Right lobe of liver (tissue), 6 donors: ENCODE measurements at regions not wholly inside any gene's neighbourhood (a gene's known extent, or its start where the extent isn't known, plus 50 kb on each side); places are given as distances from the start of the nearest gene placed in this dataset.

Experiments
- ATAC-seq, 4 donors: fragments of 200-7000 bp; cut with Tn5 transposase; one replicate each; pipeline ENCODE4 v1.9.1; 2020; ENCODE audit warnings: mild to moderate bottlenecking in 4 of 4, moderate library complexity in 4 of 4
- DNase-seq, 3 donors: peaks; one replicate each; pipeline ENCODE4 v3.0.0-alpha.2; 2020
- H3K27ac ChIP-seq, 3 donors: fragments of 200-600 bp; one replicate each; pipeline ENCODE4 v1.8.0; 2022
- H3K27me3 ChIP-seq, 2 donors: fragments of 200-600 bp; one replicate each; pipeline ENCODE4 v1.8.0; 2022
- H3K36me3 ChIP-seq, 4 donors: fragments of 200-600 bp; sonication (generic) in 1 of 4; one replicate each; pipeline versions ENCODE4 v1.5.1 to v1.8.0; 2017 to 2022; ENCODE audit warnings: control low read depth in 1 of 4
- H3K4me1 ChIP-seq, 4 donors: fragments of 200-600 bp; sonication (generic) in 1 of 4; one replicate each; pipeline versions ENCODE4 v1.5.1 to v1.8.0; 2017 to 2022; ENCODE audit warnings: control low read depth in 1 of 4
- H3K4me3 ChIP-seq, 3 donors: fragments of 200-600 bp; one replicate each; pipeline ENCODE4 v1.8.0; 2022
- H3K9me3 ChIP-seq, 4 donors: fragments of 200-600 bp; sonication (generic) in 1 of 4; one replicate each; pipeline versions ENCODE4 v1.5.1 to v1.8.0; 2017 to 2022; ENCODE audit warnings: control low read depth in 1 of 4
- CTCF ChIP-seq, 4 donors: fragments of 200-600 bp in 3 of 4; fragments of 450-650 bp in 1 of 4; IDR thresholded peaks; one replicate each; pipeline versions ENCODE4 v1.5.1 to v1.8.0; 2016 to 2022; ENCODE audit warnings: antibody characterized with exemption in 4 of 4, mild to moderate bottlenecking in 2 of 4
- POLR2A ChIP-seq: fragments of 450-650 bp; IDR thresholded peaks from one replicate; pipeline ENCODE4 v1.6.1; 2017; ENCODE audit warnings: antibody characterized with exemption, mild to moderate bottlenecking
- WGBS: methylation state at CpG from one replicate; pipeline ENCODE4 v1.1.6; 2018; ENCODE audit warnings: low coverage, low lambda C conversion rate; ENCODE audit not compliant: insufficient coverage; ENCODE audit errors: missing lambda C conversion rate; 5-methylcytosine and 5-hydroxymethylcytosine counted together
- intact Hi-C, 2 donors: fragments of 100-400 bp; cut with DNase I; formaldehyde crosslinking; loops; one replicate each; pipeline versions ENCODE4 v1.11.2 to v1.14.1; 2022
- donor health status: DM: no; HTN: yes; CAD: no.
- donor health status: DM: no; HTN: no; CAD: no.
- donor health status: DM: no; HTN: no; CAD: no.
- donor health status: DM: no; HTN: yes; CAD: no.
- donor health status: DM: no; HTN: yes; CAD: no.

GRCh38 chrX:138345801-138346200 is 365.7 kb downstream of the FGF13 start:
- no peak overlapping the region for H3K4me3 ChIP-seq
- no peaks in the 10 kb centered on the region for H3K27me3 ChIP-seq
- ATAC-seq (no peak), DNase-seq (no peak)
- no peaks in the 10 kb centered on the region for H3K4me1 ChIP-seq
- intact Hi-C loops, result no loop called here
- no peaks in the 10 kb centered on the region for H3K9me3 ChIP-seq
- no peak for TF ChIP-seq CTCF (IDR thresholded peaks at IDR 0.05)
- no peak for TF ChIP-seq POLR2A
- no peak overlapping the region for H3K27ac ChIP-seq
- no peaks in the 10 kb centered on the region for H3K36me3 ChIP-seq

GRCh38 chrX:138349351-138349750 is 362.2 kb downstream of the FGF13 start:
- H3K27ac ChIP-seq, result no peak overlapping the region
- WGBS, result 21% methylated on average over 3 of the region's 3 CpGs
- H3K27me3 ChIP-seq, result no peaks in the 10 kb centered on the region
- H3K9me3 ChIP-seq, result no peaks in the 10 kb centered on the region
- H3K4me3 ChIP-seq, result no peak overlapping the region
- DNase-seq (no peak), ATAC-seq (no peak)
- no peaks in the 10 kb centered on the region for H3K4me1 ChIP-seq
- intact Hi-C loops, result no loop called here
- no peak for TF ChIP-seq POLR2A
- TF ChIP-seq CTCF (IDR thresholded peaks at IDR 0.05), result no peak
- H3K36me3 ChIP-seq, result no peaks in the 10 kb centered on the region

GRCh38 chrX:138378876-138379275 is 332.6 kb downstream of the FGF13 start:
- Histone ChIP-seq H3K27me3 (no peaks in the 10 kb centered on the region), H3K4me1 (no peaks in the 10 kb centered on the region), H3K36me3 (no peaks in the 10 kb centered on the region), H3K27ac (no peak overlapping the region), H3K9me3 (peaks cover 0 to 3% (median 0%) of the 10 kb centered on the region in 4 donors), H3K4me3 (no peak overlapping the region)
- TF ChIP-seq CTCF (IDR thresholded peaks at IDR 0.05) (no peak), POLR2A (no peak)
- 76% methylated on average over 2 of the region's 2 CpGs for WGBS
- intact Hi-C loops, result no loop called here
- no peak for ATAC-seq
- DNase-seq, result no peak

GRCh38 chrX:138408101-138408500 is 303.4 kb downstream of the FGF13 start:
- WGBS, result 36% methylated on average over 3 of the region's 3 CpGs
- intact Hi-C loops, result no loop called here

More at GRCh38 chrX:138408101-138408500, 303.4 kb downstream of the FGF13 start:
- Histone ChIP-seq H3K27me3 (no peaks in the 10 kb centered on the region), H3K9me3 (no peaks in the 10 kb centered on the region), H3K4me3 (no peak overlapping the region), H3K36me3 (no peaks in the 10 kb centered on the region), H3K4me1 (no peaks in the 10 kb centered on the region), H3K27ac (no peak overlapping the region)
- no peak for DNase-seq
- ATAC-seq, result no peak
- TF ChIP-seq CTCF (IDR thresholded peaks at IDR 0.05) (no peak), POLR2A (no peak)
